Activated T-helper 2 cell treated with anti-CD3 and anti-CD28 coated beads, Interferon-gamma antibody, Interleukin-2, Interleukin-4, amounts not matched to agents 10 μg/mL and 5 μg/mL and 100 μg/mL, durations not matched to agents 14 hours and 24 hours and 36 hours (primary cell): ENCODE measurements at regions not wholly inside any gene's neighbourhood (a gene's known extent, or its start where the extent isn't known, plus 50 kb on each side); places are given as distances from the start of the nearest gene placed in this dataset.

Experiments
- DNase-seq: peaks from one replicate; pipeline ENCODE4 v3.0.0; 2021; ENCODE audit warnings: low spot score
- H3K27ac Mint-ChIP-seq: one replicate; pipeline ENCODE4 v1.8.0; 2021; ENCODE audit warnings: mixed read lengths
- H3K27me3 Mint-ChIP-seq: one replicate; pipeline ENCODE4 v1.8.0; 2021; ENCODE audit warnings: low read depth, mixed read lengths
- H3K36me3 Mint-ChIP-seq: one replicate; pipeline ENCODE4 v1.8.0; 2021; ENCODE audit warnings: low read depth, mixed read lengths
- H3K4me1 Mint-ChIP-seq: one replicate; pipeline ENCODE4 v1.8.0; 2021; ENCODE audit warnings: low read depth, mixed read lengths
- H3K4me3 Mint-ChIP-seq: one replicate; pipeline ENCODE4 v1.8.0; 2021; ENCODE audit warnings: low read depth, mild to moderate bottlenecking, moderate library complexity, mixed read lengths
- H3K9me3 Mint-ChIP-seq: one replicate; pipeline ENCODE4 v1.8.0; 2021; ENCODE audit warnings: mixed read lengths
- intact Hi-C: fragments of 100-400 bp; cut with micrococcal nuclease; formaldehyde crosslinking; loops from one replicate; pipeline ENCODE4 v1.15.1; 2023

DNA sequence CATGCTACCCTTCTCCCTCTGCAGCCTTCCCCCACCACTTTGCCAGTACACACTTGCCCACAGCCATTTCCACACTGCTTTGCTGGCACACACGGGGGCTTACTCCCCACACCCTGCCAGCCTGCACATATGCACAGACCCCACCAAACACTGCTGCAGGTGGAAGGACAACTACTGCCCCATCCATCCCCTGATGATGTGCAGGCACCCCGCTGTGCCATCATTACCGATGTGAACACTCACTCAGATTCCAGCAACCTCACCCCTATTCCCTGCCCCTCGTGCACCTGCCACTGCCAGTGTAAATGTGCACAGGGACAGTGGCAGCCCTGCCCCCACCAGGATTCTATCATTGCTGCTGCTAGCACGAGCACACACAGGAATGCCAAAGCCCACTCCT lies 1400.8 kb upstream of the DDX18 start:
- Mint-ChIP-seq H3K9me3 (peaks cover 50% of the 10 kb centered on the region), H3K27me3 (no peaks in the 10 kb centered on the region), H3K4me1 (no peaks in the 10 kb centered on the region), H3K36me3 (no peaks in the 10 kb centered on the region), H3K4me3 (no peak overlapping the region), H3K27ac (no peak overlapping the region)
- DNase-seq: no peak
- intact Hi-C loops: no loop called here

DNA sequence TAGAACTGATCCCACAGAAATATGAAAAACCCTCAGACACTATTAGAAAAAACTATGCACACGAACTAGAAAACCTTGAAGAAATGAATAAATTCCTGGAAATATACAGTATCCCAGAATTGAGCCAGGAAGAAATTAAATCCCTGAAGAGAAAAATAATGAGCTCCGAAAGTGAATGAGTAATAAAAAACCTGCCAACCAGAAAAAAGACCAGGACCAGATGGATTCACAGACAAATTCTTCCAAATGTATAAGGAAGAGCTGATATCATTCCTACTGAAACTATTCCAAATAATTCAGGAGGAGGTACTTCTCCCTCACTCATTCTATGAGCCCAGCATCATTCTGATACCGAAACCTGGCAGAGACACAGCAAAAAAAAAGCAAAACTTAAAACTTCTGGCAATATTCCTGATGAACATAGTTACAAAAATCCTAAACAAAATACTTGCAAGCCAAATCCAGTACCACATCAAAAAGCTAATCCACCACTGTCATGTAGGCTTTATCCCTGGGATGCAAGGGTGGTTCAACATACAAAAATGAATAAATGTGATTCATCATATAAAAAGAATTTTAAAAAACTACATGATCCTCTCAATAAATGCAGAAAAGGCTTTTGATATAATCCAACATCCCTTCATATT lies 1397.6 kb upstream of the DDX18 start:
- intact Hi-C loops: no loop called here
- Mint-ChIP-seq H3K36me3 (no peaks in the 10 kb centered on the region), H3K27me3 (no peaks in the 10 kb centered on the region), H3K27ac (no peak overlapping the region), H3K4me3 (no peak overlapping the region), H3K9me3 (peaks cover 52% of the 10 kb centered on the region), H3K4me1 (no peaks in the 10 kb centered on the region)
- DNase-seq: no peak

DNA sequence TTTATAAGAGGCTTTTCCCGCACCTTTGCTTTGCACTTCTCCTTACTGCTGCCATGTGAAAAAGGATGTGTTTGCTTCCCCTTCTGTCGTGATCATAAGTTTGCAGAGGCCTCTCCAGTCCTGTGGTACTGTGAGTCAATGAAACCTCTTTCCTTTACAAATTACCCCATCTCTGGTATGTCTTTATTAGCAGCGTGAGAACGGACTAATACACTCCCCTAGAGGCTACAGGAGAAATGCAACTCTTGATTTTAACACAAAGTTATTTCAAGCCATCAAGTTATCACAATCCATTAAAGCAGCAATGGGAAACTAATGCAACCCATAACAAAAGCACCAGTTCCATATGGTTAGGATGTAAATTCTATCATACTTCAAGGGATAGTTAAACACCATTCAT lies 1378.8 kb upstream of the DDX18 start:
- intact Hi-C loops: no loop called here
- Mint-ChIP-seq H3K9me3 (peaks cover 36% of the 10 kb centered on the region), H3K4me3 (no peak overlapping the region), H3K27me3 (no peaks in the 10 kb centered on the region), H3K36me3 (no peaks in the 10 kb centered on the region), H3K4me1 (no peaks in the 10 kb centered on the region), H3K27ac (no peak overlapping the region)
- DNase-seq: no peak

DNA sequence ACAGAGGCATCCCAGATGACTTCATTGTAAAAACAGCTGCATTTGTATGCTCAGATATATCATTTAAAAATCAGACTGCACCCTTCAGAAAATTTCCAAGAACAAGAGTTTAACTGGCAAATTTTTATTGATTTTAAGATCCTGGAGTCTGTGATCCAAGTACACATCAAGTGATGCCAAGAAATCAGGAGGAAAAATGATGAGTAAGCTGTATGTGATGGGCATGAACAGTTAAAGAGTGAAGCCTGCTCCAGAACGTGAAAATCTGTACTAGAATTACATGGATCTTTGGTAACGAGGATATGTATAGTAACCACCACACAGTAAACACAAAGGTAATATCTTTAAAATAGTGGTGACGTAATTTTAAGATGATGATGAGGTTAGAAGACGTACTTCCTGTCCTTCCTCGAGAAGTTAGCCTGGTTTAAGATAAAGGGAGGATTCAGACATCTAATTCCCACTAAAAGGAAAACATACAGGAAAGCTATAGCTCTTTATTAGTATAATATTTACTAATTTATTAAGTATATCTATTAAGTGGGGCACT lies 1374.3 kb upstream of the DDX18 start:
- Mint-ChIP-seq H3K27ac (no peak overlapping the region), H3K9me3 (peaks cover 39% of the 10 kb centered on the region), H3K27me3 (no peaks in the 10 kb centered on the region), H3K4me3 (no peak overlapping the region), H3K4me1 (no peaks in the 10 kb centered on the region), H3K36me3 (no peaks in the 10 kb centered on the region)
- intact Hi-C loops: no loop called here
- DNase-seq: no peak

DNA sequence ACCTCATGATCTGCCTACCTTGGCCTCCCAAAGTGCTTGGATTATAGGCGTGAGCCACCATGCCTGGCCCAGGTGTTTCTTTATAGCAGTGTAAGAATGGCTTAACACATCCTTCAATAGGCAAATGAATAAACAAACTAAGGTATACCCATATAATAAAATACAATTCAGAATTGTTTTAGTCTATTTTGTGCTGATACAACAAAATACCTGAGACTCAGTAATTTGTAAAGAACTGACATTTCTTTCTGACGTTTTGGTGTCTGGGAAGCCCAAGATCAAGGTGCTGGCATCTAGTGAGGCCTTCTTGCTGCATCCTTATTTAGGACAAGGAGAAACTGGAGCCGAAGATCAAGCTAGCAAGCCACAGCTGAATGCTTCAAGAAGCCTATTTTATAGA lies 1372.1 kb upstream of the DDX18 start:
- H3K4me3 Mint-ChIP-seq: no peak overlapping the region
- peaks cover 35% of the 10 kb centered on the region for H3K9me3 Mint-ChIP-seq
- no peaks in the 10 kb centered on the region for H3K4me1 Mint-ChIP-seq
- no peaks in the 10 kb centered on the region for H3K36me3 Mint-ChIP-seq
- intact Hi-C loops: no loop called here
- DNase-seq: no peak
- no peaks in the 10 kb centered on the region for H3K27me3 Mint-ChIP-seq
- no peak overlapping the region for H3K27ac Mint-ChIP-seq

DNA sequence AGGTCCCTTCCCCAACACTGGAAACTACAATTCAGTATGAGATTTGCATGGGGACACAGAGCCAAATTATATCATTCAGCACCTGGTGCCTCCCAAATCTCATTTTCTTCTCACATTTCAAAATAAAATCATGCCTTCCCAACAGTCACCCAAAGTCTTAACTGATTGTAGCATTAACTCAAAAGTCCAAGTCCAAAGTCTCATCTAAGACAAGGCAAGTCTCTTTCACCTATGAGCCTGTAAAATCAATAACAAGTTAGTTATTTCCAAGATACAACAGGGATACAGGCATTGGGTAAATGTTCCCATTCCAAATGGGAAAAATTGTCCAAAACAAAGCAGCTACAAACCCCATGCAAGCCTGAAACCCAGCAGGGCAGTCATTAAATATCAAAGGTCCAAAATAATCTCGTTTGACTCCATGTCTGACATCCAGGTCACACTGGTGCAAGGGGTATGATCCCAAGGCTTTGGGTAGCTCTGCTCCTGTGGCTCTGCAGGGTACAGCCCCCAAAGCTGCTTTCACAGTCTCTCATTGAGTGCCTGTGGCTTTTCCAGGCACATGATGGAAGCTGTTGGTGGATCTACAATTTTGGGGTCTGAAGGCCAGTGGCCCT lies 1370.1 kb upstream of the DDX18 start:
- Mint-ChIP-seq H3K4me3 (no peak overlapping the region), H3K36me3 (no peaks in the 10 kb centered on the region), H3K9me3 (peaks cover 34% of the 10 kb centered on the region), H3K4me1 (no peaks in the 10 kb centered on the region), H3K27ac (no peak overlapping the region), H3K27me3 (no peaks in the 10 kb centered on the region)
- intact Hi-C loops: no loop called here
- no peak for DNase-seq

DNA sequence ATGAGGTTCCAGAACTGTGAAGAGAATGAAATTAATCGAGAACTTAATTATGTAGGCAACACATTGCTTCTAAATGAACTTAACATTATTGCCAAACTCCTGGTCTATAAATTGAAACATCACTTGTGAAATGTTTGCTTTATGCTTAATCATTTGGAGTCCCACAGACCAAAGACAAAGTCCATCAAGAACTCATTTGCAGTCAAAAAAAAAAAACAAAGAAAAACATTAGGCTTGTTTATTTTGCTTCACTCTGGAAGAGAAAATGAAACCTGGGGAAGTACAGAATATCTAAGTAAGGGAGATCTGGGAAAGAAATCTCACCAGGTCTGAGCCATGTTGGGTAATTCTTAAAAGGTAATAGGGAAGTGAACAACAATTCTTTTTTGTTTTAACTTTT lies 1363.5 kb upstream of the DDX18 start:
- Mint-ChIP-seq H3K4me1 (no peaks in the 10 kb centered on the region), H3K27me3 (no peaks in the 10 kb centered on the region), H3K9me3 (peaks cover 31% of the 10 kb centered on the region), H3K4me3 (no peak overlapping the region), H3K36me3 (no peaks in the 10 kb centered on the region), H3K27ac (no peak overlapping the region)
- no peak for DNase-seq
- intact Hi-C loops: no loop called here

DNA sequence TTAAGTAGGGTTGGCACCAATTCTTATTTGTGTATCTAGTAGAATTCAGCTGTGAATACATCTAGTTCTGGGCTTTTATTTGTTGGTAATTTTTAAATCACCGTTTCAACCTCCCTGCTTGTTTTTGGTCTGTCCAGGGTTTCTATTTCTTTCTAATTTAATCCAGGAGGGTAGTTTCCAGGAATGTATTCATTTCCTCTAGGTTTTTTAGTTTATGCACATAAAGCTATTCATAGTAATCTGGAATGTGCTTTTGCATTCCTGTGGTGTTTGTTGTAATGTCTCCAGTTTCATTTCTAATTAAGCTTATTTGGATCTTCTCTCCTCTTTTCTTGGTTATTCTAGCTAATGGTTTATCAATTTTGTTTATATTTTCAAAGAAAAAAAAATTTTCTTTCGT lies 1361.8 kb upstream of the DDX18 start:
- H3K9me3 Mint-ChIP-seq: peaks cover 39% of the 10 kb centered on the region
- no peaks in the 10 kb centered on the region for H3K4me1 Mint-ChIP-seq
- no peaks in the 10 kb centered on the region for H3K27me3 Mint-ChIP-seq
- H3K4me3 Mint-ChIP-seq: no peak overlapping the region
- H3K27ac Mint-ChIP-seq: no peak overlapping the region
- DNase-seq: no peak
- intact Hi-C loops: no loop called here
- no peaks in the 10 kb centered on the region for H3K36me3 Mint-ChIP-seq

DNA sequence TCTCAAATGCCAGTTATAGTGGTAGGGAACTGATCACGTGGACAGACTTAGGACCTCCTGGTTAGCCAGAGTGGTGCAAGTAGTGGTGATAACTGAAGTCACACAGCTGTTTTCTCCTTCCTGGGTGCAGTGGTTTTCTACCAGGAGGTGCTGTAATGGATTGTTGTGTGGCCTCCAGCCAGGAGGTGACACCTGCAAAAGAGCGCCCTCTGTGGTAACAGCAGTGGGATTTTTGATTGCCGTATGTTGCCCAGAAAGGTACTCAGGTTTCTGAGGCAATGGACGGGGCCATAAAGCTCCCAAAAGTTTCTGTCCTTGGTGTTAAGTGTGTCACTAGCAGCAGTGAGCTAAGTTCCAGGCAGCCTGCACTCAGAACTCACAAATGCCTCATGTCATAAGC lies 1358.1 kb upstream of the DDX18 start:
- no peak overlapping the region for H3K27ac Mint-ChIP-seq
- H3K4me1 Mint-ChIP-seq: no peaks in the 10 kb centered on the region
- H3K27me3 Mint-ChIP-seq: no peaks in the 10 kb centered on the region
- DNase-seq: no peak
- H3K36me3 Mint-ChIP-seq: no peaks in the 10 kb centered on the region
- no peak overlapping the region for H3K4me3 Mint-ChIP-seq
- intact Hi-C loops: no loop called here
- H3K9me3 Mint-ChIP-seq: peaks cover 55% of the 10 kb centered on the region

DNA sequence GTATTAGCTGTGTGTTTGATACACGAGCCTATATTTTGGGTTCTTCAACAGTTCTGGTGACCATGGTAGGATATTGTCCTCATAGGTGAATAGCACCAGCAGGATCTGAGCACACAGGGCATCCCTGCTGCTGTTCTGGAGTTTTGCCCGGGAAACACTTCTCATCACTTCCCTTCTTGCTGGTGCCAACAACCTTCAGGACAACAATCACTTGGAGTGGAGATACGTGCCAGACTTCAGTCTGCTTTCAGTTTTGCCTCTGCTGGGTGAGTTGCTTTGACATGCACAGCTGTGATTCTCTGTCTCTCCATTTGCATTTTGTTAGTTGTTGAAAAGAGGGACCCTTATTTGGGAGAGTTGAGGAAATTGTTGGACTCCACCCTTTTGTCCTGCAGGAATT lies 1347.2 kb upstream of the DDX18 start:
- H3K4me3 Mint-ChIP-seq: no peak overlapping the region
- no peak for DNase-seq
- H3K36me3 Mint-ChIP-seq: no peaks in the 10 kb centered on the region
- peaks cover 51% of the 10 kb centered on the region for H3K9me3 Mint-ChIP-seq
- no peaks in the 10 kb centered on the region for H3K4me1 Mint-ChIP-seq
- intact Hi-C loops: no loop called here
- H3K27ac Mint-ChIP-seq: no peak overlapping the region
- H3K27me3 Mint-ChIP-seq: no peaks in the 10 kb centered on the region

DNA sequence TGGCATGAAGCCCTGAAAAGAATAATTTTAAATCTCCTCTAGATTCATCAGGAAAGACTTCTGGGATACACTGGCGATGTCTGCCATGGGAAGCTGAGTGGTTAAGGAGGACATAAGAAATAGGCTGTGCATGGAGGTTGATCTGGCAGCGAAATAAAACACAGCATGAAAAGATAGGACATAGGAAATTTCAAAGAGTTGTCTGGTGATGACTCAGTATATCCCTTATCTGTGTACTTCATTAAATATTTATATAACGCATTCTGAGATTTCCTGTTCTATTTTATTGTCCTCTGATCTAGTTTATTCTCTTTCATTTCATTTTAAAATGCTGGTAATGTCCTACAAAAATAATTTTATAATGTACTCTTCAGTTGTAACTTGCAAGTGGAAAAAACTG lies 1337.3 kb upstream of the DDX18 start:
- Mint-ChIP-seq H3K4me3 (no peak overlapping the region), H3K27ac (no peak overlapping the region), H3K36me3 (no peaks in the 10 kb centered on the region), H3K9me3 (peaks cover 26% of the 10 kb centered on the region), H3K27me3 (no peaks in the 10 kb centered on the region), H3K4me1 (no peaks in the 10 kb centered on the region)
- DNase-seq: no peak
- intact Hi-C loops: no loop called here

DNA sequence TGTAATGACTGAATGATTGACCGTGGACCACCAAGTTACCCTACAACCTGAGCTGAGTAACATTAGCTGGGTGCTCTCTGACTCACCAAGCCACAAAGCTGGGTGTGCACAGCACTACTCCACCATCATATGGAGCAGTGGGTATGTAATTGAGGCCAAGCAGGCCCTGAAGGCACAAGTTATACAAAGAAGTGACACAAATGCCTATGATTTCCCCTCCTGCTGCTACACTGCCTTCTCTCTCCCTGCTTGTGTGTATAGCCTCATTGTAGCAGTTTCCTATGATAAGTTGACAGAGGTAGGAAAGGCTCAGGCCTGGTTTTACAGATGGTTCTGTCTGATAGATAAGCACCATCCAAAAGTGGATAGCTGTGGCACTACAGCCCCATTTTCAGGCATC lies 1327.2 kb upstream of the DDX18 start:
- Mint-ChIP-seq H3K9me3 (peaks cover 43% of the 10 kb centered on the region), H3K36me3 (no peaks in the 10 kb centered on the region), H3K27ac (no peak overlapping the region), H3K27me3 (no peaks in the 10 kb centered on the region), H3K4me3 (no peak overlapping the region), H3K4me1 (no peaks in the 10 kb centered on the region)
- intact Hi-C loops: no loop called here
- no peak for DNase-seq

DNA sequence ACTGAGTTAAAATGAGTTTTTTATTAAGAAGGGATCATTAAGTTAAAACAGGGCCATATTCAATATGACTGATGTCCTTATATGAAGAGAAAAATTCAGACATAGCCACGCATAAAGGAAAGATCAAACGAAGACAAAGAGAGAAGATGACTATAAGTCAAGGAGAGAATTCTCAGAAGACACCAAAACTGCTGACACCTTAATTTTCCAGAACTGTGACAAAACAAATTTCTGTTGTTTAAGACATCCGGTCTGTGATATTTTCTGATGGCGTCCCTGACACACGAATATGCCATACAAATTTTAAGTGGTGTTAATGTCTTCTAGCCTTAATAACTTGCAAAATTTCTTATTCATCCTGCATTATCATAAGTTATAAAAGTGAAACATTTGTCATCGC lies 1325.2 kb upstream of the DDX18 start:
- peaks cover 57% of the 10 kb centered on the region for H3K9me3 Mint-ChIP-seq
- no peak for DNase-seq
- no peak overlapping the region for H3K27ac Mint-ChIP-seq
- H3K4me3 Mint-ChIP-seq: no peak overlapping the region
- H3K27me3 Mint-ChIP-seq: no peaks in the 10 kb centered on the region
- intact Hi-C loops: no loop called here
- no peaks in the 10 kb centered on the region for H3K36me3 Mint-ChIP-seq
- H3K4me1 Mint-ChIP-seq: no peaks in the 10 kb centered on the region
